Breast epithelium (tissue), 4 donors: ENCODE measurements at regions not wholly inside any gene's neighbourhood (a gene's known extent, or its start where the extent isn't known, plus 50 kb on each side); places are given as distances from the start of the nearest gene placed in this dataset.
"Not testable (repeated sequence)": the region's sequence is repeated elsewhere in the genome, so short reads cannot be mapped to it uniquely, and the experiment has no call there.

ENCODE experiments used
- DNase-seq, 2 donors: peaks; one replicate each; pipeline ENCODE4 v3.0.0-alpha.2; 2019; ENCODE audit warnings: low spot score in 2 of 2
- H3K27ac ChIP-seq, 2 donors: fragments of 200-600 bp; sonication (generic) in 1 of 2; one replicate each; pipeline ENCODE4 v1.5.1; 2016 to 2019; ENCODE audit warnings: mild to moderate bottlenecking in 1 of 2
- H3K27me3 ChIP-seq, 2 donors: fragments of 200-600 bp; sonication (generic) in 1 of 2; one replicate each; pipeline versions ENCODE4 v1.5.1 to v1.6.0; 2017 to 2019; ENCODE audit warnings: control low read depth in 1 of 2, mild to moderate bottlenecking in 1 of 2
- H3K36me3 ChIP-seq: fragments of 200-600 bp; one replicate; pipeline ENCODE4 v1.5.1; 2019
- H3K4me1 ChIP-seq, 2 donors: fragments of 200-600 bp; sonication (generic); one replicate each; pipeline ENCODE4 v1.5.1; 2016 to 2019; ENCODE audit warnings: control low read depth in 1 of 2
- H3K4me3 ChIP-seq, 3 donors: fragments of 200-600 bp; sonication (generic); 1 replicate in 2 of 3; 2 replicates in 1 of 3; pipeline ENCODE4 v1.5.1; 2016 to 2019; ENCODE audit warnings: mild to moderate bottlenecking in 3 of 3, moderate library complexity in 2 of 3
- H3K9me3 ChIP-seq, 2 donors: fragments of 200-600 bp; sonication (generic) in 1 of 2; one replicate each; pipeline ENCODE4 v1.5.1; 2016 to 2019; ENCODE audit warnings: control low read depth in 1 of 2
- POLR2A ChIP-seq: fragments of 450-650 bp; IDR thresholded peaks from one replicate; pipeline ENCODE4 v1.6.1; 2016; ENCODE audit warnings: antibody characterized with exemption, mild to moderate bottlenecking, moderate library complexity
- POLR2AphosphoS5 ChIP-seq, 3 donors: sonication (generic); formaldehyde crosslinking; IDR thresholded peaks; one replicate each; pipeline ENCODE4 v1.6.1; 2017; ENCODE audit warnings: antibody characterized with exemption in 3 of 3
- intact Hi-C: fragments of 100-400 bp; cut with DNase I; formaldehyde crosslinking; loops from one replicate; pipeline ENCODE4 v1.15.1; 2023; ENCODE audit warnings: low total_unique reads
- TF ChIP-seq, protein P1 (sequence below), 3 donors: fragments of 450-650 bp; IDR thresholded peaks; one replicate each; pipeline ENCODE4 v1.5.1; 2016 to 2017; ENCODE audit warnings: antibody characterized with exemption in 3 of 3, mild to moderate bottlenecking in 3 of 3, moderate library complexity in 3 of 3

DNA sequence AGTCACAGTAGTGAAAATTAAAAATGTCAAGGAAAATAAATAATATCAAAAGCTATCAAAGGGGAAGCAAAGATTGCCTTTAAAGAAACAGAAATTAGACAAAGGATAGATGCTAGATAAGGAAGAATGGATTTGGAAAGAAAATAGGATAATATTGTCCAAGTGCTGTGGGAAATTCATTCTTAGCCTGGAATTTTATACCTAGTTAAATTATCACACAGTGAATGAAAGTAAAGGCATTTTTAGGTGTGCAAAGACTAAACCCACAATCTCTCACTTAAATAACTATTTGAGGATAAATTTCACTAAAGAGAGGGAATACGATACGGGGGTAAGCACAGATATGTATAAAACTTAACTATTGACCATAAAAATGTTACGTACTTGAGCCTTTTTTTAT, 511.1 kb downstream of the TMEM135 start:
- Histone ChIP-seq H3K27me3 (no peaks in the 10 kb centered on the region), H3K9me3 (peaks cover 3 to 35% of the 10 kb centered on the region in 2 donors), H3K27ac (no peak overlapping the region), H3K4me3 (no peak overlapping the region), H3K36me3 (no peaks in the 10 kb centered on the region), H3K4me1 (no peaks in the 10 kb centered on the region)
- no peak for DNase-seq
- TF ChIP-seq POLR2A, result no peak
- intact Hi-C loops, result no loop called here

DNA sequence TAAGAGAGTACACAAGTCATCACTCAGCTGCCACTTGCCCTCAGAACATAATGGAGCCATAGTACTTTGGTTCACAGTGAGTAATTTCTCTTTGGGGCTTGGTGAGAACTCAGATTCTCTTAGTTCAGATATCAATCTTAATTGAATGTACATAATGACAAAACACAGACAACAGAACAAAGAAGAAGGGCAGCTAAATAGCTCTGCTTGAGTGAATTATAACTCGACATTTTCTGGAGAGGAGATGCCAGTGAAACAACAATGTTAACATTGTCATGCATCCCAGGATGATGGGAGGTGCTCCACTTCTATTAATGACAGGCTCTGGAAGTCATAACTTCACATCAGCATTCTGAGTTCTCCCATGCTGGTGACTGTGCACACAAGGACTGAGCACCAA, 508.1 kb downstream of the TMEM135 start:
- Histone ChIP-seq H3K27me3 (no peaks in the 10 kb centered on the region), H3K36me3 (no peaks in the 10 kb centered on the region), H3K4me3 (no peak overlapping the region), H3K4me1 (no peaks in the 10 kb centered on the region), H3K9me3 (peaks cover 18 to 51% of the 10 kb centered on the region in 2 donors), H3K27ac (no peak overlapping the region)
- DNase-seq, result no peak
- intact Hi-C loops, result no loop called here
- TF ChIP-seq, protein P1, sequence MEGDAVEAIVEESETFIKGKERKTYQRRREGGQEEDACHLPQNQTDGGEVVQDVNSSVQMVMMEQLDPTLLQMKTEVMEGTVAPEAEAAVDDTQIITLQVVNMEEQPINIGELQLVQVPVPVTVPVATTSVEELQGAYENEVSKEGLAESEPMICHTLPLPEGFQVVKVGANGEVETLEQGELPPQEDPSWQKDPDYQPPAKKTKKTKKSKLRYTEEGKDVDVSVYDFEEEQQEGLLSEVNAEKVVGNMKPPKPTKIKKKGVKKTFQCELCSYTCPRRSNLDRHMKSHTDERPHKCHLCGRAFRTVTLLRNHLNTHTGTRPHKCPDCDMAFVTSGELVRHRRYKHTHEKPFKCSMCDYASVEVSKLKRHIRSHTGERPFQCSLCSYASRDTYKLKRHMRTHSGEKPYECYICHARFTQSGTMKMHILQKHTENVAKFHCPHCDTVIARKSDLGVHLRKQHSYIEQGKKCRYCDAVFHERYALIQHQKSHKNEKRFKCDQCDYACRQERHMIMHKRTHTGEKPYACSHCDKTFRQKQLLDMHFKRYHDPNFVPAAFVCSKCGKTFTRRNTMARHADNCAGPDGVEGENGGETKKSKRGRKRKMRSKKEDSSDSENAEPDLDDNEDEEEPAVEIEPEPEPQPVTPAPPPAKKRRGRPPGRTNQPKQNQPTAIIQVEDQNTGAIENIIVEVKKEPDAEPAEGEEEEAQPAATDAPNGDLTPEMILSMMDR (IDR thresholded peaks at IDR 0.05), result no peak
- TF ChIP-seq POLR2AphosphoS5 (IDR thresholded peaks at IDR 0.05) (no peak), POLR2A (no peak)

DNA sequence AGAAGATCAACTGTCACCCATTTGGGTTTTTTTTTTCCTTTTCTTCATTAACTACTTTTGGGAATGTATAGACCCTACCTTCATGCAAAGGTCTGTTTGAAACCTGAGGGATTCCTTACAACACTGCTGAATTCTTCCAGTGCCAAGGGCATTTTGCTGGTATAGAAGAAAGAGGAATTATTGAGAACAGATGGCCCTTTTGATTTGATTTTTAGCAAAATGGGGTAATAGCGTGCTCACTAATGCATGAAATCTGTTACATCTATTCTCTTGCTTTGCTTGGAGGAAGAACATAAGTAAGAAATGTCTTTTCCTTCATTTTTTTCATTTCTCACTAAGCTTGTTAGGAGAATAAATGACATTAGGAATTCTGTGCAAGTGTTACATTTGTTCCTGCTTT, 501.9 kb downstream of the TMEM135 start:
- Histone ChIP-seq H3K9me3 (peaks cover 15 to 24% of the 10 kb centered on the region in 2 donors), H3K4me1 (no peaks in the 10 kb centered on the region), H3K36me3 (no peaks in the 10 kb centered on the region), H3K4me3 (no peak overlapping the region), H3K27ac (no peak overlapping the region), H3K27me3 (no peaks in the 10 kb centered on the region)
- intact Hi-C loops, result no loop called here
- DNase-seq, result no peak
- TF ChIP-seq POLR2A, result no peak
- TF ChIP-seq, protein P1 (IDR thresholded peaks at IDR 0.05), result no peak
- no peak for TF ChIP-seq POLR2AphosphoS5 (IDR thresholded peaks at IDR 0.05)

DNA sequence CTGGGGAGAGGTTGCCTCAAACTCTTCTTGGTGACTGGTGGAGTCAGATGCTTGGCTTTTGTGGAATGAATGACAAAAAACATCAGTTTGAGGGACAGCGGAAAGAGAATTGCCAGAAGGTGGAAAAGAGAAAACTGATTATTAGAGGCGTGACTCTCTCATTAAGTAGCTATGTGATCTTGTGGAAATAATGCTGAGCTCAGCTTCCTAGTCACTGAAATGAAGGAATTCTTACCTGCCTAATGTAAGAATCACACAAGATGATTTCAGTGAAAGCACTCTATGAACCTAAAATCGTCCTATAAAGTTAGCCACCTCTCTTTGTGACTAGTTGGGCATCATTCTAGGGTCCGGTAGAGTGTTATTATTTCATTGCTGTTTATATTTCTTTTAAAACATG, 498.8 kb downstream of the TMEM135 start:
- no peak for TF ChIP-seq POLR2A
- TF ChIP-seq, protein P1 (IDR thresholded peaks at IDR 0.05), result no peak
- TF ChIP-seq POLR2AphosphoS5 (IDR thresholded peaks at IDR 0.05), result no peak
- intact Hi-C loops, result no loop called here
- Histone ChIP-seq H3K9me3 (no peaks in the 10 kb centered on the region), H3K4me1 (no peaks in the 10 kb centered on the region), H3K27ac (no peak overlapping the region), H3K4me3 (no peak overlapping the region), H3K36me3 (no peaks in the 10 kb centered on the region), H3K27me3 (no peaks in the 10 kb centered on the region)
- DNase-seq, result no peak

DNA sequence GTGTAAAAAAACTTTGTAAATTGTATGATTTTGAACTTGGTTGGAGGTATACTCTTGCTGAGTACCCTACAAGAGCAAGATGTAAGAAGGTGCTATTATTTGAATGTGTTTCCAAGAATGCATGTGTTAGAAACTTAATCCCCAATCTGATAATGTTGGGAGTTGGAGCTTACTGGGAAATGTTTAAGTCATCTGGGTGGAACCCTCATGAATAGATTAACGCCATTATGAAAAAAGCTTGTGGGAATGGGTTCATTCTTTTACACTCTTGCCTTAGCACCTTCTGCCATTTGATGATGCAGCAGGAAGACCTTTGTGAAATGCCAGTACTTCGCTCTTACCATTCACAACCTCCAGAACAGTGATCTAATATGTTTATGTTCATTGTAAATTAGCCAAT, 498.3 kb downstream of the TMEM135 start:
- no peak for DNase-seq
- Histone ChIP-seq H3K4me3 (no peak overlapping the region), H3K27me3 (no peaks in the 10 kb centered on the region), H3K4me1 (no peaks in the 10 kb centered on the region), H3K27ac (no peak overlapping the region), H3K36me3 (no peaks in the 10 kb centered on the region), H3K9me3 (no peaks in the 10 kb centered on the region)
- intact Hi-C loops, result no loop called here
- TF ChIP-seq, protein P1 (IDR thresholded peaks at IDR 0.05), result no peak
- no peak for TF ChIP-seq POLR2A
- TF ChIP-seq POLR2AphosphoS5 (IDR thresholded peaks at IDR 0.05), result no peak

DNA sequence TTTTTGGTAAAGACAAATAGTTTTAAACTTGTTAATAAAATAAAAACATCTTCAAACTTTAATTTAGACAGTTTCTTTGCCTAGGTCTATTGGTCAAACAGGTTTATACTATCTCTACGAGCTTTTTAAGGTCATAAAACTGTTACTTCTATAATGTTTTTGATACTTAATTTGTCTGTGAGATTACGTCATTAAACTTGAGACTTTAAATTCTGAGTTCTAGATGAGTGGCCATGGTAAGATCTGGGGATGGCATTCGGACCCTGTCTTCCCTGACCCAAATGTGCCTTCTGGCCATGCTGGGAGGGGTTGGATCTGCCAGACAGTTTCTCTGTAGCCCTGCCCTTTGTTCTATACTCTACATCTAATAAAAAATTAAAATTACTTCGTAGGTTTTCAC, 497.8 kb downstream of the TMEM135 start:
- no peak overlapping the region for H3K27ac ChIP-seq
- TF ChIP-seq, protein P1 (IDR thresholded peaks at IDR 0.05), result no peak
- no peak for TF ChIP-seq POLR2A
- TF ChIP-seq POLR2AphosphoS5 (IDR thresholded peaks at IDR 0.05), result no peak
- no peak overlapping the region for H3K4me3 ChIP-seq
- H3K4me1 ChIP-seq, result no peaks in the 10 kb centered on the region
- H3K36me3 ChIP-seq, result no peaks in the 10 kb centered on the region
- H3K27me3 ChIP-seq, result no peaks in the 10 kb centered on the region
- no peaks in the 10 kb centered on the region for H3K9me3 ChIP-seq
- DNase-seq, result no peak
- intact Hi-C loops, result no loop called here

DNA sequence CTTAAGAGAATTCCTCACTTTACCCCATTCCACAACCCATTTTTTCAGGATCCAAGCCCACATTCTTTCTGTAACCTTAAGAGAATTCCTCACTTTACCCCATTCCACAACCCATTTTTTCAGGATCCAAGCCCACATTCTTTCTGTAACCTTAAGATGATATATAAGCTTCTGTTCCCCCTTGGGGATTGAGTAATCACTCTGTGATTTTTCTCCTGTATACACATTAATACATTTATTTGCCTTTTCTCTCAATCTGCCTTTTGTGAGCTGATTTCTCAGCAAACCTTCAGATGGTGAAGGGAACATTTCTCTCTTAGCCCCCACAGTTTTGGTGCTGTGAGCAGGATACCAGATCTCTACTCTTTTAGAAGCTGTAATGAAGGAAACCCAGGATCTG, 494.1 kb downstream of the TMEM135 start:
- H3K27me3 ChIP-seq, H3K27ac ChIP-seq, intact Hi-C loops, DNase-seq, H3K4me3 ChIP-seq, H3K9me3 ChIP-seq, H3K4me1 ChIP-seq, H3K36me3 ChIP-seq: not testable (repeated sequence)
